NCI-H82 (cell line): ENCODE measurements at regions not wholly inside any gene's neighbourhood (a gene's known extent, or its start where the extent isn't known, plus 50 kb on each side); places are given as distances from the start of the nearest gene placed in this dataset.
A peak's percentile ranks its signal among the peaks of the same experiment; 100 is the strongest.

Experiments
- DNase-seq: peaks from one replicate; lab custom pipeline; 2025; lab: John Stamatoyannopoulos, UW

DNA sequence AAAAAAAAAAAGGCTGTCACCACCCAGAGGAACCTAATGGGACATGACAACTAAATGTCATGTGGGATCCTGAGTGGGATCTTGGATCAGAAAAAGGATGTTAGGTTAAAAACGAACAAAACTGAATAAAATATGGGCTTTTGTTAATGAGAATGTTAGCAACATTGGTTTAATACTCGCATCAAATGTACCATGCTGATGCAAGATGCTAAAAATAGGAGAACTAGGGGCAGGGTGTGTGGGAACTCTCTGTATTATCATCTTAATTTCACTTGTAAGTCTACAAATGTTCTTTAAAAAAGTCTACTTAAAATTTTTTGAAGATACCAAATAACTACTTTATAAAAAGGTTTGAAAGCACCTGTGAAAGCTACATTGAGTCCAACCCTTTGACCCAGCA is 88.8 kb upstream of the PRR5 start:
- no peak for DNase-seq

- DNase-seq = no peak
These were observed 90.0 kb upstream of the PRR5 start for GRCh38 chr22:44611880-44612496.

GRCh38 chr22:44610071-44610470 is 91.9 kb upstream of the PRR5 start:
- no peak for DNase-seq

DNA sequence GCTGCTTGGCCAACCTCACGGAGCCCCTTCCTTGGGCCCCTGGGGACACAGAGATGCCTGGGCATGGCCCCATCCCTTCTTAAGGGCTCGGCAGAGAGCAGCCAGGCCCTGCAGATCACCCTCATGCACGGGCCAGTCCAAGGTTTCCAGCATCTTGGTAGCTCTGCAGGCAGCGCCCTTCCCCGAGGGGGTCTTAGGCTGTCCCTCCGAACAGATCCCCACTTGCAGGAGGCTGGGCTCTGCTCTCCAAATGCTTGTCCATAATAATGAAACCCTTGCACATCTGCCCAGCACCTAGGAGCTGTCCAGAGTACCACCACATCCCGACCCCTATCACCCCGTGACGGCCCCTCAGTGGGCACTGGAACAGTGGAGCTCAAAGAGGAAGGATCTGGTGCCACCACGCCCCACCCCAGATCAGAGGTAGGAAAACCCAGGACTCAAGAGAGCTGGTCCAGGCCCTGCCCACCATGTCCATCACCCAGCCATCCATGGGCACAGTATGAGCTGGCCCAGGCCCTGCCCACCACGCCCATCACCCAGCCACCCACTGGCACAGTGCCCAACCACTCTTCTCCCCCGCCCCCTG is 92.5 kb upstream of the PRR5 start:
- DNase-seq = no peak

- no peak for DNase-seq
These were observed 93.2 kb upstream of the PRR5 start for GRCh38 chr22:44608597-44609399.

- no peak for DNase-seq
These were observed 95.9 kb upstream of the PRR5 start for GRCh38 chr22:44606126-44606525.

DNA sequence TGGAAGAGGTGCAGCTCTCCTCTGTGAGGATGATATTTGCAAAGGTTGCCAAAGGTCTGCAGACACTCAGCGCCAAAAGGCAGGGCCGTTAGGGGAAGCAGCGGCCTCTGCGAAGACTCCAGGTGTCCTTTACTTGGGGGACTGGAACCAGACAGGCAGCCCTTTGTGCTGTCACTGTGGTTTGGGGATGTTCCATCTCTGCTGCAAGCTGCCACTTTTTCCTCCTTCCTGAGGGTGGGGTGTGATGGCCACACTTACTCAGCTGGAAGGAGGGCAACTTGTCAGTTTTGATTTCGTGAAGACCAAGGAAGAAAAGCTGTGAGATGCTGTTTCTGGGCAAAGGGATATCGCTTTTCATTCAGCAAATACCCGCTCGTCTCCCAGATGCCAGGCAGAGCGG is 96.5 kb upstream of the PRR5 start:
- DNase-seq = no peak

DNA sequence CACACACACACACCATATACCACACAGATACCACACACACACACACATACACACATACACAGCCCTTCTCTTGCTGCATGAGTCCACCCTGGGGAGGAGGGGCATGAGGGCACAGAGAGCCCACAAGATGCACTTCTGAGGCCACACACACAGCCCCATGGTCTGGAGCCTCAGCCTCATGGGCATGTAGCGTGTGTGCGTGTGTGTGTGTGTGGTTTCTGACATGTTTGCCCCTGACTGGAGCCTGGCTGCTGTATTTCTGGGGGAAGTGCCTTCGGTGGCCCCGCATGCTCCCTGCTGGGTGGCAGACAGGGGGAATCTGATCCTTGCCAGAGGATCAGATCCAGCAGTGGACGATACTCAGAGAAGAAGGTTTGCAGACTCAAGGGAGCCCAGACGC is 97.0 kb upstream of the PRR5 start:
- DNase-seq = no peak

- DNase-seq = no peak
These were observed 97.5 kb upstream of the PRR5 start for GRCh38 chr22:44604455-44604854.

DNA sequence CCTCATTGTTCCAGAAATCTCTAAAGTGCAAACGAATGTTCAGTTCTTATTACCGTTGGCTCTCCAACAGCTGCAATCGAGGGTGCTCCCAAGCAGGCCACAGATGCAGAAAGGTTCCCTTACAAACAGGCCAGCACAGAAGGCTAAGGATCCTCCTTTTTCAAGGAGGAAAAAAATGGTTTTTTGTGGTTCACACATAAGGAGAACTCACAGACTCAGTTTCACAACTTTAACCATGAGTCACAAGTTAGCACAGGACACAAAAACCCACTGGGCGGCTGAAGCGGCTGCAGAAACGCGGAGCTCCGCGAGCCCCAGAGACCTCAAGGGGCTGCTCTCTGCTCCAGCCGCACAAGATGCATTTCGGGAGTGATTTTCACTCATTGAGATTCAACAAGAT is 98.2 kb upstream of the PRR5 start:
- no peak for DNase-seq

- DNase-seq = no peak
These were observed 100.3 kb upstream of the PRR5 start for GRCh38 chr22:44601725-44602124.

DNA sequence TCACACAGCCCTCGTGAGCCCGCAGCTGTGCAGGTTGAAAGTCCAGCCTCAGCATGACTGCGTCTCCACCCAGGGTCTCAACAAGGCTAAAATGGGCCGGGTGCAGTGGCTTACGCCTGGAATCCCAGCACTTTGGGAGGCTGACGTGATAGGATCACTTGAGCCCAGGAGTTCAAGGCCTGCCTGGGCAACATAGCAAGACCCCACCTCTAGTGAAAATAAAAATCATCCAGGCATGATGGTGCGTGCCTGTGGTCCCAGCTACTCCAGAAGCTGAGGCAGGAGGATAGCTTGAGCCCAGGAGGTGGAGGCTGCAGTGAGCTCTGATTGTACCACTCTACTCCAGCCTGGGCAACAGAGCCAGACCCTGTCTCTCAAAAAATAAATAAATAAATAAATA is 100.8 kb upstream of the PRR5 start:
- DNase-seq = no peak

GRCh38 chr22:44600207-44600785 is 101.7 kb upstream of the PRR5 start:
- no peak for DNase-seq

GRCh38 chr22:44599500-44600140 is 101.6 kb upstream of the RTL6 start:
- no peak for DNase-seq

GRCh38 chr22:44599084-44599483 is 101.1 kb upstream of the RTL6 start:
- no peak for DNase-seq

DNA sequence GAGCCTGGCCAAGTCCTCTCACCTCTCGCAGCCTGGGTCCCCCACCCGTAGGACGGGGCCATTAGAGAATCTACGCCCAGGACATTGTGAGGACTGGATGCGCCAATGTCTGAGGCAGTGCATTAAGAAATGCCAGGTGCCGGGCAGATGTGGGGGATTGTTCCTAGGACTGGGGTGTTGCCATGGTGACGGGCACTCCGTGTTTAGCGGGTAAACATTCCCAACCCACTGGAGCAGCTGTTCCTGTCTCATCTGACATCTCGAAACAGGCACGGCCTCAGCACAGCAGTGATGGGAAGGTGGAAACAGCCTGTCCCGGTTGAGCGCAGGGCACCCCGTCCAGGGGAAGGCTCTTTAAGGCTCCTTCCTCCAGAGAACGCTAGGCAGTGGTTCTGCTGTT is 99.6 kb upstream of the RTL6 start:
- DNase-seq = peak; percentile 56

GRCh38 chr22:44596396-44597125 is 98.5 kb upstream of the RTL6 start:
- DNase-seq = no peak

GRCh38 chr22:44595841-44596341 is 97.9 kb upstream of the RTL6 start:
- DNase-seq = peak; percentile 53

GRCh38 chr22:44594951-44595350 is 96.9 kb upstream of the RTL6 start:
- DNase-seq = no peak

DNA sequence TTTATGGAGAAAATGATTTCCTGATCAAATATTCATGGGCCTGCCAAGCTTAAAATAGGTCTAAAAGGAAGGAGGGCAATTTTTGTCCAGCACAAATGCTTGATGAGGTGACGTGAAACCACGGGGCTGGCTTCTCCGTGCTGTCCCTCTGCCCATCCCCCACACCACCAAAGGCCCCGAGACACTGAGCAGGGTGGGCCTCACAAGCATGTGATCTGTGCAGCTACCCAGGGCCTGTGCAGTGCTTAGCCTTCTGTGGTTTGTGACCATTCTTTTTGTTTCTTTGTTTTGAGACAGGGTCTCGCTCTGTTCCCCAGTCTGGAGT is 94.8 kb upstream of the RTL6 start:
- DNase-seq = no peak

DNA sequence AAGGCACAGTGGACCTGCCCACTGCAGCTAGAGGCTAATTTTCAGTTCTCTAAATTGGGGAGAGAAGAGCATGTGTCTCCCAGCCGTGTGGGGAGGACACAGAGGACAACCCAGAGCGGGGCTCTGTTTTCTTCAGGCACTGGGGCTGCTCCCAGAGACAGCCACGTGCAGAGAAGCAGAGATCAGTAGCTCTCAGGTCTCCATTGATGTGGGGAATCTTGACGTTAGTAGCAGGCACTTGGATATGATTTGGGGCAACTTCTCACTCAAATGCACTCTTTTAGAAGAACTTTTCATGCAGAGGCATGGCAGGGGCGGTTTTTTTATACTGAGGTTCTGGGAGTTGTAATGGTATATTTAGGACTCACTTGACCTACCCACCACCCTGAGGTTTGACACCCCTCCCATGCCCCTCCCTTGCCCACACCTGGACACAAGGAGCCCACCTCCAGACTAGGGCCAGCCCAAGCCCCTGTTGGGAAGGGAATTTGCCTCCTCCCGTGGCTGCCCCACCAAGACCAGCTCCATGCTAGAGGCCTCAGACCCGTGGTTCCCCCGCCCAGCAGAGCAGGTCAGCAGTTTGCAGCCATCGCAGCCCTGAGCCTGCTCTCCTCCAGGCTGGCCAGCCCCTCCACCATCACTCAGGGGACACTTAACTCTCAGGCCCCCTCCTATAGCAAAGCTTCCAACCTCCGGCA is 94.2 kb upstream of the RTL6 start:
- DNase-seq = no peak
